GM11168 (cell line): ENCODE measurements at regions not wholly inside any gene's neighbourhood (a gene's known extent, or its start where the extent isn't known, plus 50 kb on each side); places are given as distances from the start of the nearest gene placed in this dataset.
"Not testable (repeated sequence)": the region's sequence is repeated elsewhere in the genome, so short reads cannot be mapped to it uniquely, and the experiment has no call there.

Source experiments
- in situ Hi-C: fragments of 300-500 bp; cut with MboI; formaldehyde crosslinking; loops from one replicate; pipeline ENCODE4 v1.12.0; 2022; ENCODE audit warnings: low sequenced_read_pairs; ENCODE audit not compliant: unreplicated experiment

DNA sequence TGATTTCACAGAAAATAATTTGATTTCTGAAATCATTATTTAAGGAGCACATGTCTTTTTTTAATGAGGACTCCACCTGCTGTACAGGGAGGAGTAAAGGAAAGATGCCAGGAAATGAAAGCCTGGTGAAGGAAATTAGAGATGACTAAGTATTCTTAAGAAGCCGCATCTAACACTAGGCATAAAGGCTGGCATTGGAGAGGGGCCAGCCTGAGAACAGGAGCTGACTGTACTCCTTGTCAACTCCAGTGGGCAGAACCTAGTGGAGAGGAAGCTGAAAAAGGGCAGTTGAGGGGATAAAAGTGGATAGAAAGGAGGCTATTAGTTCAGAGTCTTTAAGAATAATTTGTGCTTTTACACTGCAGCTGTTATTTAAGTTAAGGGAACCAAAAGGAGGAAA, 393.0 kb downstream of the PPP1R2C start:
- in situ Hi-C loops, result no loop called here

DNA sequence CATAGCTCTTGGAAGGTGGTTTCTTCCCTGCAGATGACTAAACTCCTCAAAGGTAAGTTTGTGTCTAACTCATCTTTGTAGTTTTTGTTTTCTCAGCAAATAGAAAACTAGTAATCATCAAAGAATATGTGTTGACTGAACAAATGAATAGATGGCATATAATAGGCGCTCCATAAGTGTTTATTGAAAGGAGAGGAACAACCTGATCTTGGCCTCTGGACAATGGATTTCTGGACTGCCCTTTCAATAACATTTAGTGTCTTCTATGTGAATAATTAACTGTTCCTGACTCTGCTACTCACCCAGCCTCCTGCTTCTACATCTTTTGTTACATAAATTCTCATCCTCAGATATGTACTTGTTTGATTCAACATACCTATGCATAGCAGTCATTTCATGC, 399.1 kb downstream of the PPP1R2C start:
- in situ Hi-C loops, result no loop called here

DNA sequence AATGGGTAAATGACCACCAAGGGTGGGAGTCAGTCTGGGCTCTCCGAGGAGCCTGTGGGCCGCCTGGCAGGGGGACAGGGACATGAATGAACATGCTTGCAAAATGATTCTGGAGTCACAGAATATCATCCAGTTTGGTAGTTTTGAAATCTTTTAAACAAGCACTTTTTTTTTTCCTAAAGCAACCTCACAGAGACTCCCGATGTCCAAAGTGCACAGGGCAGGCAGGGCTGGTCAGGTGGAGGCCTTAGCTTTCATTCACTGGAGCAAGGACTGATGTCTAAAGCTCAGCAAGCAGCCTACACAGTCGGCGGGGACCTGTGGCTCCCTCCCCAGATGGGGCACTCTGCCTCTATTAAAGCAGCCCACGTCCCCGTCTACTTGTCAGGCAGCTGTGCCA, 402.9 kb downstream of the PPP1R2C start:
- in situ Hi-C loops, result no loop called here

DNA sequence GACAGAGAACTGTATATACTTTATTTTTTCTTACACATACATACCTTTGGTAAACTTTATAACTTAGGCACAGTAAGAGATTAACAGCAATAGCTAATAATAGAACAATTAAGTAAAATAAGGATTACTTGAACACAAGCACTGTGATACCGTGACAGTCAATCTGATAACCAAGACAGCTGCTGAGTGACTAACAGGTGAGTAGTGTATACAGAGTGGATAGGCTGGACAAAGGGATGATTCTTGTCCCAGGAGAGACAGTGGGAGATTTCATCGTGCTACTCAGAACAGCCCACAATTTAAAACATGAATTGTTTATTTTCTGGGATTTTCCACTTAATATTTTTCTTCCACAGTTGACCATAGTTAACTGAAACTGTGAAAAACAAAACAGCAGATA, 411.8 kb downstream of the PPP1R2C start:
- in situ Hi-C loops, result no loop called here

DNA sequence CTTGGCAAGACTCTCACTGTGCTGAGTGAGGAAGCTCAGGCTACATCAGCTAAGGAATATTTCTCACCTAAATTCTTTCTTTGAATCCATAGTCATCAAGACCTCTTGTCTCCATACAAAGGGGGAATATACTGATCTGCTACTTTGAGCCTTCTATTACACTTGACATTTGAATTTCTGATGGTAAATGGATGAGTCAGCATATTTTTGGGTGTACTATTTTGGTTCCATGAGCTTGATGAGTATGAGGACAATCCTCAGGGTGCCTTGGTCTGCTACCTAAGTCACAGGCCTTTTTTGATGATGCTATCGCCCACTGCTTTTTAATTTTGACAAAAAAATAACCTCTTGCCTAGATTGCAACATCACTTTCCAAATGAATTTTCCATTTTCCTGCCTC, 415.7 kb downstream of the PPP1R2C start:
- in situ Hi-C loops, result no loop called here

DNA sequence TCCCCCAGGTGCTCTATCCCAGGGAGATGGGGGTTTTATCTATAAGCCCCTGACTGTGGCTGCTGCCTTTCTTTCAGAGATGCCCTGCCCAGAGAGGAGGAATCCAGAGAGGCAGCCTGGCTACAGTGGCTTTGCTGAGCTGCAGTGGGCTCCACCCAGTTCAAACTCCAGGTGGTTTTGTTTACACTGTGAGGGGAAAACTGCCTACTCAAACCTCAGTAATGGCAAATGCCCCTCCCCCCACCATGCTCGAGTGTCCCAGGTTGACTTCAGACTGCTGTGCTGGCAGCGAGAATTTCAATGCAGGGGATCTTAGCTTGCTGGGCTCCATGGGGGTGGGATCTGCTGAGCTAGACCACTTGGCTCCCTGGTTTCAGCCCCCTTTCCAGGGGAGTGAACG, 419.6 kb upstream of the CASK start:
- in situ Hi-C loops, result not testable (repeated sequence)
